ENCODE measurements at regions not wholly inside any gene's neighbourhood (a gene's known extent, or its start where the extent isn't known, plus 50 kb on each side); places are given as distances from the start of the nearest gene placed in this dataset.

- H3K27ac Mint-ChIP-seq = peak overlapping the region in 2 of 3 experiments; percentile 7 to 42; a peak in 1 of 7 replicates
Observed at GRCh38 chr9:29439961-29440360, 1866.7 kb upstream of the C9orf72 start.

More at GRCh38 chr9:29439961-29440360, 1866.7 kb upstream of the C9orf72 start:
- Histone ChIP-seq H3K23me2 (ENCODE audit: insufficient read length, low read depth, low read length, poor library complexity, severe bottlenecking) (no peaks in the 10 kb centered on the region), H3K9me3 (ENCODE audit: control insufficient read depth, low read depth, low read length) (no peaks in the 10 kb centered on the region), H4K20me1 (ENCODE audit: control insufficient read depth, insufficient read depth, insufficient read length) (no peaks in the 10 kb centered on the region), H2BK5ac (ENCODE audit: insufficient read length, low read length) (no peak overlapping the region), H4K5ac (ENCODE audit: insufficient read length, low read depth, low read length) (no peak overlapping the region), H2BK12ac (ENCODE audit: insufficient read length, low read depth, low read length) (no peak overlapping the region), H2BK20ac (ENCODE audit: low read depth, low read length, poor library complexity, severe bottlenecking) (no peak overlapping the region), H3K4me2 (ENCODE audit: insufficient read depth, insufficient read length, low read length) (no peak overlapping the region), H3K79me2 (ENCODE audit: insufficient read depth, low read length) (no peaks in the 10 kb centered on the region), H4K8ac (replicated peaks; ENCODE audit: insufficient read length, low read depth, low read length) (no peak overlapping the region), H2BK120ac (ENCODE audit: low read depth, low read length, poor library complexity, severe bottlenecking) (no peak overlapping the region), H3K4me1 (ENCODE audit: insufficient read depth, low read length) (peaks cover 2% of the 10 kb centered on the region; the same call in 1 of the 2 replicates), H2BK15ac (ENCODE audit: low read depth, low read length) (no peak overlapping the region), H3T11ph (ENCODE audit: low read length) (no peak overlapping the region), H3K23ac (ENCODE audit: insufficient read length, low read depth, low read length) (no peak overlapping the region), H2AK5ac (ENCODE audit: insufficient read length, low read length) (no peak overlapping the region), H3K18ac (ENCODE audit: insufficient read length, low read depth, low read length) (no peak overlapping the region), H3K56ac (ENCODE audit: insufficient read length, low read depth, low read length) (no peak overlapping the region), H3K4ac (ENCODE audit: low read depth, low read length) (no peak overlapping the region), H3K27ac (ENCODE audit: insufficient read length, low read depth, low read length) (no peak overlapping the region), H3K27me3 (ENCODE audit: insufficient read depth, low read length) (no peaks in the 10 kb centered on the region), H3K9ac (ENCODE audit: extremely low read depth, insufficient read length, low read length) (no peak overlapping the region), H2AFZ (ENCODE audit: low read length) (no peak overlapping the region), H3K79me1 (ENCODE audit: insufficient read depth, low read depth, low read length, poor library complexity, severe bottlenecking) (no peaks in the 10 kb centered on the region), H4K91ac (ENCODE audit: insufficient read length, low read depth, low read length) (no peak overlapping the region), H3K14ac (ENCODE audit: insufficient read depth, low read length) (no peak overlapping the region)
- Mint-ChIP-seq H3K36me3 (ENCODE audit: insufficient read depth in 1 of 3, low read depth in 3 of 3) (no peaks in the 10 kb centered on the region), H3K27me3 (ENCODE audit: low read depth) (no peaks in the 10 kb centered on the region), H3K4me3 (no peak overlapping the region), H3K9me3 (no peaks in the 10 kb centered on the region), H3K4me1 (peaks cover 0 to 9% of the 10 kb centered on the region in 2 experiments; a peak in 1 of 4 replicates)
- no CpG with 5 or more reads among the region's 2 CpGs for WGBS (ENCODE audit: extremely low coverage, insufficient read length, low lambda C conversion rate)
- no peak for TF ChIP-seq CTCF (conservative IDR thresholded peaks at IDR 0.05)
- no peak for DNase-seq

Measured in H9 (cell line).